Testis (tissue), 2 donors: ENCODE measurements at regions not wholly inside any gene's neighbourhood (a gene's known extent, or its start where the extent isn't known, plus 50 kb on each side); places are given as distances from the start of the nearest gene placed in this dataset.

ENCODE experiments used
- POLR2A ChIP-seq: fragments of 450-650 bp; IDR thresholded peaks from one replicate; pipeline ENCODE4 v1.6.1; 2017; ENCODE audit warnings: antibody characterized with exemption, mild to moderate bottlenecking, moderate library complexity
- TF ChIP-seq, protein P1 (sequence below), 3 experiments: fragments of 450-650 bp in 2 of 3; fragments of 200-600 bp in 1 of 3; sonication (generic) in 1 of 3; IDR thresholded peaks; one replicate each; pipeline ENCODE4 v1.5.1; 2016 to 2019; ENCODE audit warnings: antibody characterized with exemption in 3 of 3, mild to moderate bottlenecking in 2 of 3, moderate library complexity in 1 of 3

DNA sequence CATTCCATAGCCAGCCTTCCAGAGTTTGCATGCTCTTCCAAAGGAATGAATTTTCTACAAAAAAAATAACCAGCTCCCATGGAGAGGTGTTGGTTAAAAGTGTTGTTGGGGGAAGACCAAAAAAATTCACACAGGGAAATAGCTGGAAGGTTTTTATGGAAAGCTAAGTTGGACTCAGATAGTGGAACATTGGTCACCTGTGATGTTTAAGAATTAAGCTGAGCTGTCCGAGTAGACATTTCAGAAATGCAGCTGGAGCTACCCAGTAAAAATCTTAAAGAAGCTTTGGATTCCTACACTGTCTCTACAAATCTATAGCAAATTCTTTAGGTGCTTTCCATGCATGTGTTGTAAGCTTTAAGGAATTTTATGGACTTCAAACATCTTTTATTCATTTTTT, 155.5 kb downstream of the THBS2 start:
- TF ChIP-seq, protein P1, sequence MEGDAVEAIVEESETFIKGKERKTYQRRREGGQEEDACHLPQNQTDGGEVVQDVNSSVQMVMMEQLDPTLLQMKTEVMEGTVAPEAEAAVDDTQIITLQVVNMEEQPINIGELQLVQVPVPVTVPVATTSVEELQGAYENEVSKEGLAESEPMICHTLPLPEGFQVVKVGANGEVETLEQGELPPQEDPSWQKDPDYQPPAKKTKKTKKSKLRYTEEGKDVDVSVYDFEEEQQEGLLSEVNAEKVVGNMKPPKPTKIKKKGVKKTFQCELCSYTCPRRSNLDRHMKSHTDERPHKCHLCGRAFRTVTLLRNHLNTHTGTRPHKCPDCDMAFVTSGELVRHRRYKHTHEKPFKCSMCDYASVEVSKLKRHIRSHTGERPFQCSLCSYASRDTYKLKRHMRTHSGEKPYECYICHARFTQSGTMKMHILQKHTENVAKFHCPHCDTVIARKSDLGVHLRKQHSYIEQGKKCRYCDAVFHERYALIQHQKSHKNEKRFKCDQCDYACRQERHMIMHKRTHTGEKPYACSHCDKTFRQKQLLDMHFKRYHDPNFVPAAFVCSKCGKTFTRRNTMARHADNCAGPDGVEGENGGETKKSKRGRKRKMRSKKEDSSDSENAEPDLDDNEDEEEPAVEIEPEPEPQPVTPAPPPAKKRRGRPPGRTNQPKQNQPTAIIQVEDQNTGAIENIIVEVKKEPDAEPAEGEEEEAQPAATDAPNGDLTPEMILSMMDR (IDR thresholded peaks at IDR 0.05) = no peak
- TF ChIP-seq POLR2A = no peak
